ENCODE measurements at regions not wholly inside any gene's neighbourhood (a gene's known extent, or its start where the extent isn't known, plus 50 kb on each side); places are given as distances from the start of the nearest gene placed in this dataset.

- TF ChIP-seq POU2F2 (IDR thresholded peaks at IDR 0.05; ENCODE audit: low read depth, low read length) (no peak), SPI1 (IDR thresholded peaks at IDR 0.05; ENCODE audit: low read depth, low read length) (no peak)
- FAIRE-seq: no peak
Measured at GRCh38 chr10:53573498-53573897, 800.9 kb upstream of the MBL2 start.

GRCh38 chr10:53572799-53573198 lies 800.2 kb upstream of the MBL2 start:
- no peak for FAIRE-seq
- TF ChIP-seq PAX5 (IDR thresholded peaks at IDR 0.05; ENCODE audit: insufficient read depth, low read length, severe bottlenecking) (no peak), TAF1 (IDR thresholded peaks at IDR 0.05; ENCODE audit: low read depth, low read length) (no peak), POU2F2 (IDR thresholded peaks at IDR 0.05; ENCODE audit: low read depth, low read length) (no peak), SPI1 (IDR thresholded peaks at IDR 0.05; ENCODE audit: low read depth, low read length) (no peak), POLR2A (IDR thresholded peaks at IDR 0.05; ENCODE audit: low read depth, low read length) (no peak), POLR2AphosphoS5 (IDR thresholded peaks at IDR 0.05; ENCODE audit: low read depth, low read length) (no peak)
- DNase-seq (ENCODE audit: insufficient read length, low spot score): no peak

More at GRCh38 chr10:53573498-53573897, 800.9 kb upstream of the MBL2 start:
- no peak for DNase-seq (ENCODE audit: insufficient read length, low spot score)

- FAIRE-seq (no peak), DNase-seq (ENCODE audit: insufficient read length, low spot score) (no peak)
- no peak for TF ChIP-seq PAX5 (IDR thresholded peaks at IDR 0.05; ENCODE audit: insufficient read depth, low read length, severe bottlenecking)
- TF ChIP-seq POLR2AphosphoS5 (IDR thresholded peaks at IDR 0.05; ENCODE audit: low read depth, low read length): no peak
- no peak for TF ChIP-seq SPI1 (IDR thresholded peaks at IDR 0.05; ENCODE audit: low read depth, low read length)
- no peak for TF ChIP-seq POU2F2 (IDR thresholded peaks at IDR 0.05; ENCODE audit: low read depth, low read length)
- TF ChIP-seq TAF1 (IDR thresholded peaks at IDR 0.05; ENCODE audit: low read depth, low read length): no peak
- TF ChIP-seq POLR2A (IDR thresholded peaks at IDR 0.05; ENCODE audit: low read depth, low read length): no peak
Measured at GRCh38 chr10:53570221-53570620, 797.6 kb upstream of the MBL2 start.

GRCh38 chr10:53569455-53569854 lies 796.9 kb upstream of the MBL2 start:
- TF ChIP-seq POU2F2 (IDR thresholded peaks at IDR 0.05; ENCODE audit: low read depth, low read length) (no peak), PAX5 (IDR thresholded peaks at IDR 0.05; ENCODE audit: insufficient read depth, low read length, severe bottlenecking) (no peak), POLR2AphosphoS5 (IDR thresholded peaks at IDR 0.05; ENCODE audit: low read depth, low read length) (no peak), TAF1 (IDR thresholded peaks at IDR 0.05; ENCODE audit: low read depth, low read length) (no peak)
- FAIRE-seq: no peak
- no peak for DNase-seq (ENCODE audit: insufficient read length, low spot score)

- FAIRE-seq: no peak
- no peak for TF ChIP-seq POLR2A (IDR thresholded peaks at IDR 0.05; ENCODE audit: low read depth, low read length)
- TF ChIP-seq TAF1 (IDR thresholded peaks at IDR 0.05; ENCODE audit: low read depth, low read length): no peak
- no peak for TF ChIP-seq SPI1 (IDR thresholded peaks at IDR 0.05; ENCODE audit: low read depth, low read length)
- TF ChIP-seq POU2F2 (IDR thresholded peaks at IDR 0.05; ENCODE audit: low read depth, low read length): no peak
- no peak for TF ChIP-seq PAX5 (IDR thresholded peaks at IDR 0.05; ENCODE audit: insufficient read depth, low read length, severe bottlenecking)
- no peak for TF ChIP-seq POLR2AphosphoS5 (IDR thresholded peaks at IDR 0.05; ENCODE audit: low read depth, low read length)
- DNase-seq (ENCODE audit: insufficient read length, low spot score): no peak
Measured at GRCh38 chr10:53548664-53549063, 776.1 kb upstream of the MBL2 start.

- FAIRE-seq (no peak), DNase-seq (ENCODE audit: insufficient read length, low spot score) (no peak)
- TF ChIP-seq PAX5 (IDR thresholded peaks at IDR 0.05; ENCODE audit: insufficient read depth, low read length, severe bottlenecking) (no peak), TAF1 (IDR thresholded peaks at IDR 0.05; ENCODE audit: low read depth, low read length) (no peak), SPI1 (IDR thresholded peaks at IDR 0.05; ENCODE audit: low read depth, low read length) (no peak), POLR2AphosphoS5 (IDR thresholded peaks at IDR 0.05; ENCODE audit: low read depth, low read length) (no peak), POU2F2 (IDR thresholded peaks at IDR 0.05; ENCODE audit: low read depth, low read length) (no peak), POLR2A (IDR thresholded peaks at IDR 0.05; ENCODE audit: low read depth, low read length) (no peak)
Measured at GRCh38 chr10:53547364-53547763, 774.8 kb upstream of the MBL2 start.

GRCh38 chr10:53543410-53543809 lies 770.8 kb upstream of the MBL2 start:
- FAIRE-seq (no peak), DNase-seq (ENCODE audit: insufficient read length, low spot score) (no peak)
- TF ChIP-seq PAX5 (IDR thresholded peaks at IDR 0.05; ENCODE audit: insufficient read depth, low read length, severe bottlenecking): no peak
- no peak for TF ChIP-seq TAF1 (IDR thresholded peaks at IDR 0.05; ENCODE audit: low read depth, low read length)
- no peak for TF ChIP-seq POLR2A (IDR thresholded peaks at IDR 0.05; ENCODE audit: low read depth, low read length)
- TF ChIP-seq SPI1 (IDR thresholded peaks at IDR 0.05; ENCODE audit: low read depth, low read length): no peak
- TF ChIP-seq POLR2AphosphoS5 (IDR thresholded peaks at IDR 0.05; ENCODE audit: low read depth, low read length): no peak
- no peak for TF ChIP-seq POU2F2 (IDR thresholded peaks at IDR 0.05; ENCODE audit: low read depth, low read length)

- TF ChIP-seq TAF1 (IDR thresholded peaks at IDR 0.05; ENCODE audit: low read depth, low read length): no peak
- TF ChIP-seq POLR2A (IDR thresholded peaks at IDR 0.05; ENCODE audit: low read depth, low read length): no peak
- TF ChIP-seq PAX5 (IDR thresholded peaks at IDR 0.05; ENCODE audit: insufficient read depth, low read length, severe bottlenecking): no peak
- TF ChIP-seq SPI1 (IDR thresholded peaks at IDR 0.05; ENCODE audit: low read depth, low read length): no peak
- TF ChIP-seq POLR2AphosphoS5 (IDR thresholded peaks at IDR 0.05; ENCODE audit: low read depth, low read length): no peak
- no peak for TF ChIP-seq POU2F2 (IDR thresholded peaks at IDR 0.05; ENCODE audit: low read depth, low read length)
- DNase-seq (ENCODE audit: insufficient read length, low spot score) (no peak), FAIRE-seq (no peak)
Measured at GRCh38 chr10:53537508-53537907, 764.9 kb upstream of the MBL2 start.

- TF ChIP-seq POLR2A (IDR thresholded peaks at IDR 0.05; ENCODE audit: low read depth, low read length) (no peak), SPI1 (IDR thresholded peaks at IDR 0.05; ENCODE audit: low read depth, low read length) (no peak), PAX5 (IDR thresholded peaks at IDR 0.05; ENCODE audit: insufficient read depth, low read length, severe bottlenecking) (no peak), TAF1 (IDR thresholded peaks at IDR 0.05; ENCODE audit: low read depth, low read length) (no peak), POU2F2 (IDR thresholded peaks at IDR 0.05; ENCODE audit: low read depth, low read length) (no peak), POLR2AphosphoS5 (IDR thresholded peaks at IDR 0.05; ENCODE audit: low read depth, low read length) (no peak)
- DNase-seq (ENCODE audit: insufficient read length, low spot score): no peak
- no peak for FAIRE-seq
Measured at GRCh38 chr10:53536322-53536721, 763.7 kb upstream of the MBL2 start.

- no peak for DNase-seq (ENCODE audit: insufficient read length, low spot score)
- FAIRE-seq: no peak
- TF ChIP-seq POLR2A (IDR thresholded peaks at IDR 0.05; ENCODE audit: low read depth, low read length) (no peak), POU2F2 (IDR thresholded peaks at IDR 0.05; ENCODE audit: low read depth, low read length) (no peak), POLR2AphosphoS5 (IDR thresholded peaks at IDR 0.05; ENCODE audit: low read depth, low read length) (no peak), PAX5 (IDR thresholded peaks at IDR 0.05; ENCODE audit: insufficient read depth, low read length, severe bottlenecking) (no peak), SPI1 (IDR thresholded peaks at IDR 0.05; ENCODE audit: low read depth, low read length) (no peak), TAF1 (IDR thresholded peaks at IDR 0.05; ENCODE audit: low read depth, low read length) (no peak)
Measured at GRCh38 chr10:53534428-53534827, 761.8 kb upstream of the MBL2 start.
